Astrocyte of the hippocampus (primary cell): ENCODE measurements at regions not wholly inside any gene's neighbourhood (a gene's known extent, or its start where the extent isn't known, plus 50 kb on each side); places are given as distances from the start of the nearest gene placed in this dataset.

Experiments used
- DNase-seq: peaks from one replicate; pipeline ENCODE4 v3.0.0; 2011; ENCODE audit warnings: low read depth, low spot score

GRCh38 chr11:41851743-41852142, 392.3 kb upstream of the LRRC4C start:
- no peak for DNase-seq

- DNase-seq = no peak
Observed at GRCh38 chr11:41861838-41862237, 402.4 kb upstream of the LRRC4C start.

- no peak for DNase-seq
Observed at GRCh38 chr11:41866525-41866924, 407.1 kb upstream of the LRRC4C start.

GRCh38 chr11:41868606-41869005, 409.2 kb upstream of the LRRC4C start:
- no peak for DNase-seq

- DNase-seq = no peak
Observed at GRCh38 chr11:41872426-41872825, 413.0 kb upstream of the LRRC4C start.

- no peak for DNase-seq
Observed at GRCh38 chr11:41872870-41873269, 413.4 kb upstream of the LRRC4C start.

GRCh38 chr11:41878095-41878494, 418.6 kb upstream of the LRRC4C start:
- DNase-seq = peak; percentile 50

GRCh38 chr11:41879214-41879613, 419.8 kb upstream of the LRRC4C start:
- DNase-seq = peak; percentile 87

GRCh38 chr11:41895081-41895480, 435.6 kb upstream of the LRRC4C start:
- no peak for DNase-seq

- DNase-seq = no peak
Observed at GRCh38 chr11:41897991-41898390, 438.5 kb upstream of the LRRC4C start.

GRCh38 chr11:41917900-41918299, 458.4 kb upstream of the LRRC4C start:
- no peak for DNase-seq

- DNase-seq = no peak
Observed at GRCh38 chr11:41920374-41920773, 460.9 kb upstream of the LRRC4C start.

GRCh38 chr11:41921746-41922390, 462.4 kb upstream of the LRRC4C start:
- no peak for DNase-seq

GRCh38 chr11:41926339-41926738, 466.9 kb upstream of the LRRC4C start:
- no peak for DNase-seq

GRCh38 chr11:41935241-41935640, 475.8 kb upstream of the LRRC4C start:
- peak; percentile 7 for DNase-seq

- no peak for DNase-seq
Observed at GRCh38 chr11:41935795-41936194, 476.3 kb upstream of the LRRC4C start.

GRCh38 chr11:41943656-41944055, 484.2 kb upstream of the LRRC4C start:
- DNase-seq = no peak

- DNase-seq = no peak
Observed at GRCh38 chr11:41947392-41947791, 487.9 kb upstream of the LRRC4C start.

- DNase-seq = no peak
Observed at GRCh38 chr11:41950470-41951143, 491.2 kb upstream of the LRRC4C start.

- DNase-seq = peak; percentile 89
Observed at GRCh38 chr11:41954034-41954433, 494.6 kb upstream of the LRRC4C start.

GRCh38 chr11:41955066-41955465, 495.6 kb upstream of the LRRC4C start:
- DNase-seq = no peak

- no peak for DNase-seq
Observed at GRCh38 chr11:41955635-41956400, 496.4 kb upstream of the LRRC4C start.

GRCh38 chr11:41963406-41963805, 504.0 kb upstream of the LRRC4C start:
- DNase-seq = no peak
